ENCODE measurements at regions not wholly inside any gene's neighbourhood (a gene's known extent, or its start where the extent isn't known, plus 50 kb on each side); places are given as distances from the start of the nearest gene placed in this dataset.

DNA sequence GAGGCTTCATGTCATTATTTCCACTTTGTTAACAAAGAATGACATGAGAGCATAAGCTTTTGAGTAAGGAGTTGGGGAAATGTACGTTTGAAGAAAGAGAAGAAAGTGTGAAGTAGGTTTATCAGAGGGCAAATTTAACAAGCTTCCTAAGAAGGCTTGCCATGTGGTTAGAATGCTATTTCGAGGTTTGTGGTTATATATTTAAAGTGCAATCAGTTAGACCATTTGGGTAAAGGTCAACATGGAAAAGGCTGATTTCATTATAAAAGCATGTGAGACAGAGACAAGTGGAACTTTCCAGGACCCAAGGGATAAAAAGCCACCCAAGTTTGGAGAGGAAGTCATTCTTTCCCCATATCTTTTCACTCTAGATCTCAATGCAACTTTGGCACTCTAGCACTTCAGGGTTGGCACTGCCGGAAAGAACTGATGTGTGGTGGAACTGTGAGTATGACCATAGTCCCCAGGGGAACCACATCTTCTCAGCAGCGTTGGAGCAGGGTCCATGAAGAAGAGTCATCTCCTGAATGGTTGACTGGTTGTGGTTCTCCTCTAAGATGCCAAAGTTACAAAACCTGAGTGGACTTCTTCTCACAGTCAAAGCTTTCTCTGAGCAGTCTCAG, 529.9 kb downstream of the MID1IP1 start:
- DNase-seq (ENCODE audit: low spot score), result peak; percentile 0

DNA sequence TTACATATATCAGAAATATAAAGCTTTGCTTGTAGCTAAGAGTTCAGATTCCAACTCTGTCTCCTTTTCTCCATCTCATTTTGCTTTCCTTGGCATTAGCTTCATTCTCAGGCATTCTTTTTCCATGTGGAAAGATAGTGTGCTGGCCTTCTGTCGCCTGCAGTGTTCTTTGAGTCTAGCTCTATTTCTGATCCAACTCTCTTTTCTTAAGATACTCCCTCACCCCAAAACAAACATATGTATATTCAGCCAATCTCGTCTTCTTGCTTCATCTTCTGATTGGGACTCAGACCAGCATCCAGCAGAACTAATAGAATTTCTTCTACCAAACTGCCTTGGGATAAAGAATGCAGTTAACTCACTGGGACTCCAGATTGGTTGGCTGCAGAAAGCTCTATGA, 532.2 kb downstream of the MID1IP1 start:
- DNase-seq (ENCODE audit: low spot score), result no peak

DNA sequence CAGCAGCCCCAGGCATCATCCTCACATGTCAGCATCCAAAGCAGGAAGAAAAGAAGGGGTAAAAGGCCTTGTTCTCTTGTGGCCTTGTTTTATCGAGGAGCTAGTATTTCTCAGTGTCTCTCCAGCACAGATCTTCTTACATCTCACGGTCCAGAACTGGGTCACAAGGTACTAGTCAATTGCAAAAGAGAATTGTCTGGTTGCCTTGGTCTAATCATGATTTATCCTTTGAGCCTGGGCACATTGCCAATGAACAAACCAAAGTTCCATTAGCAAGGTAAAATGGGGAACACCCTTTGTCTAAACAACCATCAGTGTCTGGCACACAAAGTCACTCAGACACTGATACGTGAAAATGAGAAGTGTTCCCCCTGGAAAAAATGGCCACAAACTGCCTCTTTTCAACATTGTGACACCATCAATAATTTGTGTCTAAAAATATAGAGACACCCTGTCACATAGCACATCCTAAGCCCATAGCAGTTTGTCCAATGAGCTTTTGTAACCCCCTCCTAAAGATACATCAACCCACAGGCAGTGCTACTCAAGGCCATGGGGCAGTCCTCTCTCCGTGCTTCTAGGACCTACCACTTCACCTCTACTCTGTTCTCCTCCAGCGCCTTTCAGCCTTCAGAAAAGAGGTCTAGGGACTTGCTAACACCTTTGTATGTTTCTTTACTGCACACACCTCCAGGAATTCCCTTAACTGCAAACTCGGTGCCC, 534.4 kb downstream of the MID1IP1 start:
- no peak for DNase-seq (ENCODE audit: low spot score)

DNA sequence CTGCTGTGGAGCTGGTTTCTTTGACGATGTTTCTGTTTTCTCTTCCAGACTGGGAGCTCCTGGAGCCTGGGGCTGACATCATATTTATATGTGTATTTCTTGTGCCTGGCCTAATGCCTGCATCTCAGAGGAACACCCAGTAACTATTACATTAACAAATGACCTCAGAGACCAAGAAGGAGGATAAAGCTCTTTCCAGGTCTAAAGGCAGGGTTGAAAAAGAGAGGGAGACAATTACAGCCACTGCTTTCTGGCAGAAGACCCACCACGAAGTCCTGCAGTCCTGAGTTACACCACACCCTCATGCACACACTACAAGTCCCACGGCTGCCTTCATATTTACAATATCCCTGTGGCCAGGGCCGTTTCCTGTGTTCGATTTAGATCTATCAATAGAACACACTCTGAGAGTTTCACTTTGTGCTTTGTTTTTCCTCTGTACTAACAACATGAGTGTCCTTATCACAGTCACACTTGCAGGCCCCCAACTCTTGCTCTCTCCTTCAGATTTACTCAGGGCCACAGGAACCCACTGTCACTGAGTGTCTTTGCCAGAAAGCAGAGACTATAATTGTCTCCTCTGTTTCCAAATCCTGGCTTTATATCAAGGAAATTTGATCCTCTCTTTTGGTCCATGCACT, 535.5 kb downstream of the MID1IP1 start:
- no peak for DNase-seq (ENCODE audit: low spot score)

DNA sequence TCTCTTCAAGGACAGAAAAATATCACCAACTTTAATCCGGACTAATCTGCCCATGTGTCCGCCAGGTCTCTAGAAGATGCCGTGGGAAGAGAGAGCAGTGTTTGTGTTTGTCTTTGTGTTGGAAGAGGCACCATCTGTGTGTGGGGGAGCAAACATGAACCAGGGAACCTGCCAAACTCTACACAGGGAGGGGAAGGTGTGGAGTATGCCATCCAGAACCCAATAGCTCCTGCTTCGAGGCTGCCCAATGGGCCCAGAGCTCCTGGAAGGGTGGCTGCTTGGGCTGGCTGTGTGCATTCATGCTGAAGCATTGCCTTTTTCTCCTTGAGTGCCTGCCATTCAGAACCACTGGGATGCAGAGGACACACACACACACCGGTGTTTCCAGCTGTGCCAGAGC, 536.2 kb downstream of the MID1IP1 start:
- no peak for DNase-seq (ENCODE audit: low spot score)

DNA sequence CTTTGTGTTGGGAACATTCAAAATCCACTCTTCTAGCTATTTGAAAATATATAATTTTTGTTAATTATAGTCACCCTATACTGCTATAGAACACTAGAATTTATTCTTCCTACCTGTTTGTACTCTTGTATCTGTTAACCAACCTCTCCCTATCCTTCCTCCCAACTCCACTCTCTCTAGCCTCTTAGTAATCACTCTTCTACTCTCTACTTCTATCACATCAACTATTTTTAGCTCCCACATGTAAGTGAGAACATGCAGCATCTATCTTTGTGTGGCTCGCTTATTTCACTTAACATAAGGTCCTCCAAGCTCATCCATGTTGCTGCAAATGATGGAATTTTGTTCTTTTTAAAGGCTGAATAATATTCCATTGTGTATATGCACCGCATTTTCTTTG, 537.3 kb downstream of the MID1IP1 start:
- no peak for DNase-seq (ENCODE audit: low spot score)

DNA sequence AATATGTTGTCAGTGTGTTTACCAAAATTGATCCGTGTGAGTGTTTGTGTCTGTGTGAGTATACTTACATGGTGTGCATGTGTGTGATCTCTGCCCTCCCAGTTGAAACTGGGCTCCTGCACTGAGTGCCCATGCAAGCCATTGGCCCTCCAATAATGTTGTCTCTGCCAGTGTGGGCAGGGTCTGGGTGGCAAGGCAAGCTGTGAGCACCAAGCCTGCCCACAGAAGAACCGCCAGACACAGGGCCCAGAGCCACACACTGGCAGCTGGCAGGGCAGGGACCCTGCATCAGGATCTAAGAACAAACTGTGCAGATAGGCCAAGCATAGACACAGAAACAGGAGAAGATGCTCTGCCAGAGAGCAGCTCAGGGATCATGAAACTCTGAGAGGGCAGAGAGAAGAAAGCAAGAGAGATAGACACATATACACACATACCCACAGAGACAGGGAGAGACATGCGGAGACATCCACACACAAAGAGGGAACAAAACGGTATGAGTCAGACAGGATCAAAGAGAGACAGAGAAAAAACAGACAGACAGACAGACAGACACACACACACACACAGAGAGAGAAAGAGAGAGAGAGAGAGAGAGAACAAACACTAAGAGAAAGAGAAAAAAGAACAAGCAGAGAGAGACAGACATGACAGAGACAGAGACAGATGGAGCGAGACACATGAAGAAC, 555.0 kb downstream of the MID1IP1 start:
- no peak for DNase-seq (ENCODE audit: low spot score)

DNA sequence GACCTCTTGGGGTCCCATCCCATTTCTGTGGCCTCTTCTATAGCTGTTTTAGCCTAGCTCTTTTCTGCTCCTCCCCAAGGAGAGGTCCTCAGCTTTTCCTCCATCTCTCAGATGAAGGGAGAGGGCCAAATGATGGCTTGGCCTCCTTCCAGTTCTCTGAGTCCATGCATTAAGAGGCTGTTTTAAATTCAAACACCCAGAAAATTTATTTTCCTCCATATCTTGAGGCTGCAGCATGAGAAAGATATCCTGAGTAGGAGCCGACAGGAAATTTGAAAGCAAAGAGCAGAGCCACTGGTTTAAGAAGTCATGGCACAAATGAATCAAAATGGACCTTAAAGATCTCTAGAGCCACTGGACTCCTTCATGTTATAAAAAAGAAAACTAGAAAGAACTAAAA, 558.8 kb downstream of the MID1IP1 start:
- no peak for DNase-seq (ENCODE audit: low spot score)

DNA sequence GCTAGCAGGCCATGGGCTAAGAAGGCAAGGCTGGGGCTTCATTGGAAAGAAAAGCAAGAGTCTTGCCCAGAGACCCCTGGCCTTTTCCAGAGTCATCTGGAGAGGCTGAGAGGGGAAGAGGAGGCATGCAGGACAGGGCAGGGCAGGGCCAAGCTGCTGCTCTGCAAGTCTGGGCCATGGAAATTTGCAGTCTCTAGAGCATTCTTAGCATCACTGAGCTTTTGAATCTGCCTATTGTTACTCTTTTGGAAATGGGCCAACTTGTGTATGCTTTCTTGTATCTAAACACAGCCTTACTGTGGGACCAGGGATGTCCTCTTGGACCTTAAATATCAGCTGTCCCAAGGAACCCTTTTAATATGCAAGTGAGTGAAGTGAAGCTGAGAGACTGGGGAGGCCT, 560.5 kb downstream of the MID1IP1 start:
- DNase-seq (ENCODE audit: low spot score), result no peak

DNA sequence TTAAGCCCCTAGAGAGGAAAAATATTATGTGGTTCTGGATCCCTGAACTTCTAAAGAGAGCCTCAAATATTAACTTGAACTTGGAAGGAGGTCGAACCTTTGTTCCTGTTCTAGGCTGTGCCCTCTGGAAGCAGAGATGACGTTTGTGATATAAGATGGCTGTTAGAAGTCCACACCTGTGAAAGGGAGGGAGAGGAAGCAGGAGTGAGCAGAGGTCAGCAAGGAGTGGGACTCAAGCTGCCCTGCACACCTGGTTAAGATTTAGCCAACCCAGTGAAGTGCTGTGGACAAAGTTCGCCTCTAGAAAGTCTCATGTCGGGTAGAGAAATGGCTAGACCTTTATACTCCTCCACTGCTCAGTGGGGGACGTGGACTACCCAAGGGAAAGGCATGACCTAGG, 566.2 kb downstream of the MID1IP1 start:
- no peak for DNase-seq (ENCODE audit: low spot score)

DNA sequence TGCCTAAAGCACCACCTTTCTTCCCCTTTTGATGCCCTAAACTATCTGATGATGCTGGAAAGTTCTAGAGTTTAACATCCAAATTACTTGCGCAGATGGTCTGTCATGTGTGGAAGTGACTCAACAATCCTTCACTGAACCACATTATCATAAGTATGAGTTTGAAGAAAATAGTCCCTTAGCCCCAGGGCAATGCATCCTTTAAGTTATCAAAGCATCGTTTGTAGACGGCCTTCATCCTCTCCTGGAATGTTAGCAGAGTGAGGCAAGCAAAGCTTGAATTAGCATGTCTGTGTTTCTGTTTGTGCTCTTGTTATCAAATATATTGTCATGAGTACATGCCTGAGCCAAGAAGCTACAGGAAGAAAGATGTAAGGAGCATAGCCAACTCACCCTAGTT, 570.9 kb downstream of the MID1IP1 start:
- no peak for DNase-seq (ENCODE audit: low spot score)

DNA sequence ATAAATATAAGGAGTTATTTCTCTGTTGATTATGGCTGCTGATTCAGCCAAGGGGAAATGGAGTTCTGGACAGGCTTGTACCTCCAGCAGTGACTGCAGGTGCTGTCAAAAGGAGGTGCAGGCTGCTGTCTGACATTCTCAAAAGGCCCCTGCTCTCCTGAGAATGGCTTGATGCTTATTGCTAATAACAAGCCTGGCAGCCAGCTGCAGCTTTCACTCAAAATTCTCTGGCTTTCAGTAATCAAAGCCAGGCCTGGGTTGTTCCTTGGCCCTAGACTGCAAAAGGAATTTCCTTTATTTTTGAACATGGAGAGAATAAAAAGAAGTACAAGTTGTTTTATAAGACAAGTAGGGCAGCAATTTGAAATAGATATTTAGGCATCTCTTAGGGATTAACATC, 575.9 kb downstream of the MID1IP1 start:
- no peak for DNase-seq (ENCODE audit: low spot score)

DNA sequence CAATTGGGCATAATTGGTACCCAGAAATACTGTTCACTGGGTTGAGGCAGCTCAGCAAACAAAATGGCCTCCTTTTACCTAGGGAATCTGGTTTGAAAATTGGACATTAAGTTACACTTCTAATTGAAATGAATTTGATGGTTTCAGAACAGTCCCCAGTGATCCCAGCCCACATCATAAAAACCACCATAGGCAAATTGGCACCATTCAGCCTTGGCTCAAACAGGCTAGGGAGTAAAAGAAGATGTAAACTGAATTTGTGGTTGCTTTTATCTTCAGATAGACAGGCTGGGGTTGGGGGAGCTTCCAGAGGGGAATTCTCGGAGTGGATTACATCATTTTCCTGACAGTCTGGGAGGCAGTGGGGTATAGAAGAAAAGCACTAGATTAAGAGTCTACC, 576.5 kb downstream of the MID1IP1 start:
- no peak for DNase-seq (ENCODE audit: low spot score)

DNA sequence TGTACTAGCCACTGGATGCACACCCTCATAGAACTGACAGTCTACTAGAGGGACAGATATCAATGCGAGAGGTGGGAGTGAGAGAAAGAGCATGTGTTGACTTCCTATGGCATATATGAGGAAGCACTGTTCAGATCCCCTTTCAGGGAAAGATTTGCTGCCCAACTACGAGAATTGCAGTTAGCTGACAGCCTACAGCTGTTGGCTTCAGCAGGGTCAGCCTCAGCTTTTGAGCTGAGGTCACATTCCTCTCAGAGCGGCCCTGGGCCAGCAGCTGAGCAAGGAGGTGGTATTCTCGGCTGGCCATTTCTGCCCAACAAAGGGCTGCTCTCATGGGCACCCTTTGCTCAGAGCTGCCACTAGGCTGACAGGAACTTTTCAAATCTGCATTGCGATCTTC, 580.2 kb downstream of the MID1IP1 start:
- DNase-seq (ENCODE audit: low spot score), result no peak

DNA sequence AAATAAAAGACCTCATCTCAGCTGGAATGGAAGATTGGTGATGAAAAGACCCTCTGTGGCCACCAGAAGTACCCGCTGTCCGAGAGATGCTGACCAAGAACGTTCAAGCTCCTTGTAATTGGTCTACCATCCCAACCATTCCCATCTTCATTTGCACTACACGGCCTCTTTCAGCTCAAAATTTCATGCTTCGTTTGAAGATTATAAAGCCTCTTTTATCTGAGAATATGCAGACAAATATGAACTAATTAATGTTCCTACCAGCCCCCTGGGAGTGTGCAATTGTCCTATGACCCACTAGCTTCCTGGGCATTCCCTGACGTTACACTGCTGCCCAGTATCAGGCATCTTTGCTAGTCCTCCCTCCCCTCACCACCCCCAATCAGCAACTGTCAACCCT, 583.7 kb downstream of the MID1IP1 start:
- DNase-seq (ENCODE audit: low spot score), result no peak

DNA sequence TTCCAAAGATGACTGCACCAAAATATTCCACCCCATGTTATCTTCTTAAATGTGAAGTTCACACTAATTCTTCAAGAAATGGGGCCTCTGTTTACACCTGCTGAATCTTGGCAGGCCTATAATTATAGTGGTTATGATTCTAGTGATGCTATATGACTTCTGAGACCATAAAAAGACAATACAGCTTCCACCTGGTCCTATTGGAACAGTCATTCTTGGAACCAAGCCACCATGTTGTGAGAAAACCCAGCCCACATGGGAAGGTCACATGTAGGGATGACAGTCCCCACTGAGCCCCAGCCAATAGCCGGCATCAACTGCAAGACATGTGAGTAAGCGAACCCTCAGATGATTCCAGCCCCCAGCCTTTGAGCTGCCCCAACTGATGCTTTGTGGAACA, 587.5 kb downstream of the MID1IP1 start:
- DNase-seq (ENCODE audit: low spot score), result no peak

DNA sequence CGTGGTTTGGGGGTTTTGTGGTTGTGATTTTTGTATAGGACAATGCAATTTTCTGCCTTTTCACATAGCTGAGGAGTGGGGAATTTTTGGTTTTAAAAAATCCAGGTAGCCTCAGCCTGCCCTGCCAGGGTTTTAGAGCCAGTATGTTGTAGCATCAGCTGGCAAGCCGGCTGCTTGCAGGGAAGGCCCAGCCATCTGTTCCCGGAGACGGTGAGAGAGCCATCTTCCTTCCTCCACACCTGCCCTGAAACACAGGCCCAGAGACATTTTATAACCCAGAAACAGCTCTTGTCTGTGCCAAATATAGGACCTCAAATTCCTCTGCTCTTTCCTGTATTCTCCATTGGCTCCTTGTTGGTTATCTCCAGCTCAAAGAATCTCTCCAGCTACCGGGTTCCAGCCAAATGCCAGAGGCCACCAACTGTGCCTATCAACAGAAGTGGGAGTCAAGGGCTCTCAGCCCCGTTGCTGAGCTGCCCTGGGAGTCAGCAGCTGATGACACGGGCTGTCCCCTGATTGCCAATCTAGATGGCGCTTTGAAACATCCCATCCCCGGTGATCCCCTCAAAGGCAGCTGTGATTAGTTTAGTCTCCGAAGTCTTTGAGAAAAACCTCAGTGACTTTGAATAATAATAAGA, 595.2 kb downstream of the MID1IP1 start:
- no peak for DNase-seq (ENCODE audit: low spot score)

DNA sequence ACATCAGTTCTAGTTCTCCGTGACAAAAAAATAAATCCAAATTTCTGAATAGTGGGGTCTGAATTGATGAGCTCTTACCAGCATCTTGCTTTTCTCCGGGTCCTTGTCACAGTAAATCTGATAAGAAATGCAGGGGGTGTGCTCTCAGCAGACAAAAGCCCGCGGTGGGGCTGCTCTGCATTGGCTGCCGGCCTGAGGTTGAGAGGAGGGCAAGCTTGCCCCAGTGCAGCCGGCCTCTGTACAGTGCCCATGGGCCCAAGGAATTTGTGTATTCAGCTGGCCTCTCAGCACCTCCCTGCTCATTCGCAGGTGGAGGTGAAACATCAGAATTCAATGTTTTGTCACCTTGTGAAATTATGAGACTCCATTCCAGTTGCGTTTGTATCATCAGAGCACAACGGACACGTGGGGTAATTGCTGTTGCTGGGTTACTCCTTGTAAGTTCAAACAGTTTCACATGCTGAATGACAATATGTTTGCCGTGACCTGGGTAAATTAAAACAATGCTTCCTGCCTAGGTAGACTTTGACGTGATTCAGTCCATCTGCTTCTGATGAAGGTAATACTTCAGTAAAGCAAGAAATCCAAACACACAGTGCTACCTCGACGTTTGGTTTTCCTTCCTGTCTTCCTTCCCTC, 596.4 kb downstream of the MID1IP1 start:
- DNase-seq (ENCODE audit: low spot score), result no peak

DNA sequence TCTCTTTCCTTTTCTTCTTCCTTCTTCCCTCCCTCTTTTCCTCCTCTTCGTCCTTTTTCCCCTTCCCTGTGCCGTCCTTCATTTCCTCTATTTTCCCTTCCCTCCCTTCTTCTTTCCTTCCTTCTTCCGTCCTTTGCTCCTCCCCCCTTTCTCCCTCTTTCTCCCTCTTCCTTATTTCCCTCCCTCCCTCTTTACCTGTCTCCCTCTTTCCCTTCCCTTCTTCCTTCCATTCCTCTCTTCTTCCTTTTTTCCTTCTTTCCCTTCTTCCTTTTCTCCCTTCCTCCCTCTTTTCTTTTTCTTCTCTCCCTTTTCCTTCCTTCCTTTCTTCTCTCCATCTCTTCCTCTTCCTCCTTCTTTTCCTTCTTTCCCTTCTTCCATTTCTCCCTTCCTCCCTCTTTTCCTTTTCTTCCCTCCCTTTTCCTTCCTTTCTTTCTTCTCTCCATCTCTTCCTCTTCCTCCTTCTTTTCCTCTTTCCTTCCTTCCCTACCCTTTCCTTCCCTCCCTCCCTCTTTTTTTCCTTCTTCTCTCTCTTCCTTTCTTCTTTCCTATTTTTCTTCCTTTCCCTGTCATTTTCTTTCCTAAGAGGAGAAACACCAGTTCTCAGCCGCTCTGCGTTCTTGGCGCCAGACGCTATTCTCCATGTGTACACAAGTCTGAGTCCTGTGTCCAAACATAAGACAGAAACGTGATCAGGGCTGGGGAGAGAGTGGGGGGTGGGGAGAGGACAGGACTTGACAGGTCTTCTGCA, 597.1 kb downstream of the MID1IP1 start:
- no peak for DNase-seq (ENCODE audit: low spot score)

DNA sequence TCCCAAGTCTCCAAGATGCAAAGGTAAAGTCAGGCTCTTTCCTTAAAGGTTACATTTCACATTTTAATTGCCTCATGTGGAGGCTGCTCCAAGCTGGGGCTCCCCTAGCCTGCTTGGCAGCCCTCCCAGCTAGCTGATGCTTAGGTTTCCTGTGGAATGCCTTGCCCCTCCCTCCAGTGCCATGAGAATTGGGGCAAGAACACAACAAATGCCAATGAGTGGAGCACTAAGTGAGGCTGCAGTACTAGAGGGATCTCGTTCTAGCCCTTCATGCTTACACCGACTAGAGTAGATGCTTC, 597.7 kb downstream of the MID1IP1 start:
- DNase-seq (ENCODE audit: low spot score), result no peak

DNA sequence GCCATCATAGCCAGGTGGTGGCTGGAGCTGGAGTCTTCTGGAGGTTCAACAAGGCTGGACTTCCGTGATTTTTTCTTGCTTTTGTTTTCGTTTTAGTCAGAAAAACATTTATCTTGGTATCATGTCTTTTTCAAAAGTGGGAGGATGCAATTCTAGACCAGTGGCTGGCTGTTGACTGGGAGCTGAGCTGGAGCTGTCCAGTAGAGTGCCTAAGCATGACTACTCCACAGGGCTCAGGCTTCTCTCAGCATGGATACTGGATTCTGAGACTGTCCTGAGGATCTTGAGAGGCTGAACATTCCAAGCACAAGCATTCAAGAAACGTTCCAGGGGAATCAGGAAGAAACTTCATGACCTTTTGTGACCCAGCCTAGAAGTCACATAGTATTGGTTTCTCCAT, 598.1 kb downstream of the MID1IP1 start:
- DNase-seq (ENCODE audit: low spot score), result no peak
